Stimulated activated naive CD8-positive, alpha-beta T cell treated with anti-CD3 and anti-CD28 coated beads, Interleukin-15, Interleukin-2, amounts not matched to agents 100 U/mL and 50 U/mL, for 24 hours (primary cell): ENCODE measurements at regions not wholly inside any gene's neighbourhood (a gene's known extent, or its start where the extent isn't known, plus 50 kb on each side); places are given as distances from the start of the nearest gene placed in this dataset.
"Not testable (repeated sequence)": the region's sequence is repeated elsewhere in the genome, so short reads cannot be mapped to it uniquely, and the experiment has no call there.

Source experiments
- ATAC-seq: fragments of 150-1000 bp; cut with Tn5 transposase; one replicate; pipeline ENCODE4 v1.10.0; 2021
- DNase-seq: peaks from one replicate; pipeline ENCODE4 v3.0.0; 2021

GRCh38 chr11:95434009-95434408 lies 203.0 kb upstream of the SESN3 start:
- no peak for ATAC-seq
- DNase-seq, result no peak

- ATAC-seq (no peak), DNase-seq (no peak)
These were observed 201.9 kb upstream of the SESN3 start for GRCh38 chr11:95432714-95433503.

- DNase-seq (no peak), ATAC-seq (no peak)
These were observed 198.4 kb upstream of the SESN3 start for GRCh38 chr11:95429376-95429907.

GRCh38 chr11:95426823-95427462 lies 195.9 kb upstream of the SESN3 start:
- DNase-seq, result no peak
- no peak for ATAC-seq

GRCh38 chr11:95419915-95420314 lies 188.9 kb upstream of the SESN3 start:
- ATAC-seq, result no peak
- DNase-seq, result no peak

GRCh38 chr11:95418916-95419315 lies 187.9 kb upstream of the SESN3 start:
- no peak for ATAC-seq
- DNase-seq, result no peak

GRCh38 chr11:95417832-95418231 lies 186.8 kb upstream of the SESN3 start:
- DNase-seq (no peak), ATAC-seq (no peak)

- ATAC-seq, result no peak
- no peak for DNase-seq
These were observed 184.9 kb upstream of the SESN3 start for GRCh38 chr11:95415837-95416304.

GRCh38 chr11:95414217-95414616 lies 183.2 kb upstream of the SESN3 start:
- no peak for DNase-seq
- ATAC-seq, result no peak

GRCh38 chr11:95413761-95414160 lies 182.8 kb upstream of the SESN3 start:
- DNase-seq, result no peak
- no peak for ATAC-seq

- DNase-seq, result no peak
- ATAC-seq, result no peak
These were observed 182.0 kb upstream of the SESN3 start for GRCh38 chr11:95413021-95413420.

GRCh38 chr11:95412074-95412473 lies 181.1 kb upstream of the SESN3 start:
- no peak for DNase-seq
- ATAC-seq, result no peak

GRCh38 chr11:95410707-95411106 lies 179.7 kb upstream of the SESN3 start:
- ATAC-seq, DNase-seq: not testable (repeated sequence)

GRCh38 chr11:95406271-95406670 lies 175.3 kb upstream of the SESN3 start:
- ATAC-seq (no peak), DNase-seq (no peak)

GRCh38 chr11:95404370-95404769 lies 173.4 kb upstream of the SESN3 start:
- no peak for DNase-seq
- ATAC-seq, result no peak

- DNase-seq (no peak), ATAC-seq (no peak)
These were observed 167.6 kb upstream of the SESN3 start for GRCh38 chr11:95398437-95399112.

- DNase-seq, result no peak
- ATAC-seq, result no peak
These were observed 161.6 kb upstream of the SESN3 start for GRCh38 chr11:95392644-95393043.

GRCh38 chr11:95389427-95389826 lies 158.4 kb upstream of the SESN3 start:
- ATAC-seq (no peak), DNase-seq (no peak)

- ATAC-seq (no peak), DNase-seq (no peak)
These were observed 157.1 kb upstream of the SESN3 start for GRCh38 chr11:95388086-95388485.

- no peak for DNase-seq
- ATAC-seq, result no peak
These were observed 156.3 kb upstream of the SESN3 start for GRCh38 chr11:95387325-95387724.

- DNase-seq (no peak), ATAC-seq (no peak)
These were observed 154.6 kb upstream of the SESN3 start for GRCh38 chr11:95385577-95385976.

GRCh38 chr11:95379479-95379878 lies 148.5 kb upstream of the SESN3 start:
- no peak for ATAC-seq

GRCh38 chr11:95378789-95379188 lies 147.8 kb upstream of the SESN3 start:
- DNase-seq, result no peak
- ATAC-seq, result no peak

More at GRCh38 chr11:95379479-95379878, 148.5 kb upstream of the SESN3 start:
- DNase-seq, result no peak
